ENCODE measurements at regions not wholly inside any gene's neighbourhood (a gene's known extent, or its start where the extent isn't known, plus 50 kb on each side); places are given as distances from the start of the nearest gene placed in this dataset.

DNA sequence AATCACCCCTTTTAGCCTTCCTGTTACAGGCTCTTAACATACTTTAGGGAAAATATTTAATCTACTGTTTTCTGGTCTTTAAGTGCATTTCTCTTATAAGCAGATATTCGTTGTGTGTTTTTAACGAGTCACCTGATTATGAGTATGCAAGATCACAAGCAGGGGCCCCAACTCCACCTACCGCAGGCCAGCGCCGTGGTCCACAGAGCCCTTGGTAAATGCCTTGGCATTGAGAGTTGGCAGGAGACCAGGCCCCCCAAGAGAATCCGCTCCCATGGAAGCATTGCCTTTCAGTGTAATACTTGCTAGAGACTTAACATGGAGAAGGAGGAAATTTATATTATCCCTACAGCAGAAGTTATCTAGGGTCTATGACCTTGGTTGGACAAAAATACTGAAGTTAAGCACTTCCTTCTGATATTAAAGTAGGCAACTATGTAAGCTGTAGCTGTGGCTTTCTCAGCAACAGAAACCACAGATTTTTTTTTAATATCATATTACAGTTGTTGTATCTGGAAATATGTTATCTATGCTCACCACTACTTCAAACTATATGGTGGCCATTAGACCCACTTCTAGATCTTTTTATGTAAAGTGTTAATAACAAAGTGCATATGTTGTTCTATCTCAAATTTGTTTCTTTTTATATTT, 241.8 kb upstream of the MGAT5 start:
- CTCF ChIA-PET: interaction anchor here (0.7 to 0.8 kb wide), 2 partner anchors 9 to 21 kb away, joined by 3 read pairs; no protein-coding TSS in a partner anchor

DNA sequence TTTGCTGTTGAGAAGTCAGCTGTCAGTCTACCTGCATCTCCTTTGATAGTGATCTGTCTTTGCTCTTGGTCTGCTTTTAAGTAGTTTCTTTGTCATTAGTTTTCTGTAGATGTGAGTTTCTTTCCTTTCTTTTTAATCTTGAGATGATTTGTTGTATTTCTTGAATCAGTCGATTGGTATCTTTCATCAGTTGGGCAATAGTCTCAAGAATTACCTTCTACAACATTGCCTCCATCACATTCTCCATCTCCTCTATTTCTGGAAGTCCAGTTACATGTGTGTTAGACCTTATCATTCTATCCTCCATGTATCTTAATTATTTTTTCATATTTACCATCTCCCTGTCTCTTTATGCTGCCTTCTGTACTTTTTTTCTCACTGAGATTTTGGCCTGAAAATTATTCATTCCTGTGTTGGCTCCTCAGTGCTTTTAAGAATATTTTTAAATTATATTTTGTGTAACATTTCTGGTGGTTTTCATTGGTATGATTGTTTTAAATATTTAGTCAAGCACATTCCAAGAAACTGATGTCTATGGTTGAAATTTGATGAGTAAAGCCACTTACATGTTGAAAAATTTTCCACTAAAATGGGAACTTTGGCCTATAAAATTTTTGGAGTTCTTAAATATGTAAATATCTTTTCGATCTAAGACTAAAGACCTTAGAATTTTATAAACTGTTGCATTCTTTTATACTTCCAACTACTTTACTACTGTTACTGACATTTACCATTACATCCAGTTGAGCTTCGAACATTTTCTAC, 239.5 kb upstream of the MGAT5 start:
- DNase-seq (ENCODE audit: low read depth, low spot score): peak; percentile 51
- CTCF ChIA-PET: no interaction called here
- H3K4me3 ChIP-seq (ENCODE audit: low read depth, low read length): no peak overlapping the region
- TF ChIP-seq, protein P1, sequence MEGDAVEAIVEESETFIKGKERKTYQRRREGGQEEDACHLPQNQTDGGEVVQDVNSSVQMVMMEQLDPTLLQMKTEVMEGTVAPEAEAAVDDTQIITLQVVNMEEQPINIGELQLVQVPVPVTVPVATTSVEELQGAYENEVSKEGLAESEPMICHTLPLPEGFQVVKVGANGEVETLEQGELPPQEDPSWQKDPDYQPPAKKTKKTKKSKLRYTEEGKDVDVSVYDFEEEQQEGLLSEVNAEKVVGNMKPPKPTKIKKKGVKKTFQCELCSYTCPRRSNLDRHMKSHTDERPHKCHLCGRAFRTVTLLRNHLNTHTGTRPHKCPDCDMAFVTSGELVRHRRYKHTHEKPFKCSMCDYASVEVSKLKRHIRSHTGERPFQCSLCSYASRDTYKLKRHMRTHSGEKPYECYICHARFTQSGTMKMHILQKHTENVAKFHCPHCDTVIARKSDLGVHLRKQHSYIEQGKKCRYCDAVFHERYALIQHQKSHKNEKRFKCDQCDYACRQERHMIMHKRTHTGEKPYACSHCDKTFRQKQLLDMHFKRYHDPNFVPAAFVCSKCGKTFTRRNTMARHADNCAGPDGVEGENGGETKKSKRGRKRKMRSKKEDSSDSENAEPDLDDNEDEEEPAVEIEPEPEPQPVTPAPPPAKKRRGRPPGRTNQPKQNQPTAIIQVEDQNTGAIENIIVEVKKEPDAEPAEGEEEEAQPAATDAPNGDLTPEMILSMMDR (IDR thresholded peaks at IDR 0.05; ENCODE audit: insufficient read depth, low read length, missing control alignments): no peak
- POLR2A ChIA-PET: no interaction called here

More for the DNA sequence above, 241.8 kb upstream of the MGAT5 start:
- DNase-seq (ENCODE audit: low read depth, low spot score): no peak
- TF ChIP-seq, protein P1 (IDR thresholded peaks at IDR 0.05; ENCODE audit: insufficient read depth, low read length, missing control alignments): no peak
- POLR2A ChIA-PET: no interaction called here
- no peak overlapping the region for H3K4me3 ChIP-seq (ENCODE audit: low read depth, low read length)

DNA sequence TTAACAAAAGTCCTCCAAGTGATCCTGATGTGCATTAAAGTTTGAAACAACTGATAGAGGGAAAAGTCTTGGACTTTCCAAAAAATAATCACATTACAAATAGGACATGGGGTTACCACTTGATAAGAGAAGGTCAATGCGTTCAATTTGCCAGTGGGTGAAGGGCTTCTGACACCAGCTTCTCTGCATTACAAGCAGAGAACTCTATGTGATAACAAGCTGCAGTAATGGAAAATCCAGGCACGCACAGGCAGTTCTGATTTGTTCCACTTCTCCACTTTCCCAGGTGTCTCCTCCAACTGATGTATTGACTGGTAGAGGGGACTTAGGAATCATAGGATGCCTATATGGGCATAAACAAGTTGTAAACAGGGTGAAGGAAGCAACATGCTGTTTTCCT, 234.0 kb upstream of the MGAT5 start:
- TF ChIP-seq, protein P1 (IDR thresholded peaks at IDR 0.05; ENCODE audit: insufficient read depth, low read length, missing control alignments): no peak
- ChIA-PET POLR2A (no interaction called here), CTCF (interaction anchor here (1.0 kb wide), 1 partner anchor 9 kb away, joined by 3 read pairs; no protein-coding TSS in a partner anchor)
- DNase-seq (ENCODE audit: low read depth, low spot score): no peak
- H3K4me3 ChIP-seq (ENCODE audit: low read depth, low read length): no peak overlapping the region

DNA sequence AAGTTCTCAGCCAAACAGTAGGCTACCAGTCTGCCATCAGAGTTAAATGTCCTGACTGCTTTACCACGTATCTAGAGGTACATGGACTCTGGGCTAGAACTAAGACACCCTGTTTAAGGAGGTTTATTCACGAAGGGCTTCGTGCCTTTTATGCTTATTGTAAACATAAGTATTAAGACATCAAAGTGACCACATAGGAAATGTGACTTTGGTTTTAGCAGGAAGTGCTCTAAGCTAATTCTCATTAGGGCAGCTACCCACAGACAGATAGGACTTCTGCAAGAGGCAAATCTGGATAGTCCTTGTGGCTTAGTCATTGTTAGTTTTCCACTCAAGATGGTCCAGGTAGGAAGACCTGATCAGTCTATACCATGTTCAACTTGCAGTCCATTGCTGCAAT, 233.3 kb upstream of the MGAT5 start:
- ChIA-PET CTCF (no interaction called here), POLR2A (no interaction called here)
- TF ChIP-seq, protein P1 (IDR thresholded peaks at IDR 0.05; ENCODE audit: insufficient read depth, low read length, missing control alignments): no peak

DNA sequence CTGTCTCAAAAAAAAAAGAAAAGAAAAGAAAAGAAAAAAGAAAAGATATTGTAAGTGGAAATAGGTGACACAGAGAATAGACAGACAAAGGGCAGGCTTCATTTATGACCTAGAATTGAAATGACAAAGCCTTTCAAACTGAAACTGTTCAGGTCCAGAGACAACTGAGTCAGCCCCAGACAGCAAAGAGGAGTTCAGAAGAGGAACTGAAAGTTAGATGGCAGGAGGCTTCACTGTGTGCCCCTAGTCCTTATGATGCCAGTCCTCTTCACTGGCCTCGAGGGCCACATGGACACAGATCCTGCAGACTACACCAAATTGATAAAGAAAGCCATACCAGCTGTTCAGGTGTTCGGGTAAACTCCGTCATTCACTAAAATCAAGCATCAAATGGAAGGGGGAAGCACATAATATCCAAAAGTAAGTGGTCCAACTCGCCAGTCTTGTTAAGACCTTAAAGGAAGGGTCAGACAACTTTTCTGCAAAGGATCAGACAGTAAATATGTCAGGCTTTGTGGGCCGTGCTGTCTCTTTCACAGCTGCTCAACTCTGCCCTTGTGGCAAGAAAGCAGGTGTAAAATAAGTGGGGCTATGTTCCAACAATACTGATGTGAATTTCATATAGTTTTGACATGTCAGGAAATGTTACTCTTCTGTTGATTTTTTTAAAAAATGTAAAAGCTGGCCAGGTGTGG, 231.9 kb upstream of the MGAT5 start:
- POLR2A ChIA-PET: no interaction called here
- no peak overlapping the region for H3K4me3 ChIP-seq (ENCODE audit: low read depth, low read length)
- DNase-seq (ENCODE audit: low read depth, low spot score): no peak
- TF ChIP-seq, protein P1 (IDR thresholded peaks at IDR 0.05; ENCODE audit: insufficient read depth, low read length, missing control alignments): no peak
- CTCF ChIA-PET: no interaction called here

More for the DNA sequence above, 233.3 kb upstream of the MGAT5 start:
- DNase-seq (ENCODE audit: low read depth, low spot score): no peak
- H3K4me3 ChIP-seq (ENCODE audit: low read depth, low read length): no peak overlapping the region

DNA sequence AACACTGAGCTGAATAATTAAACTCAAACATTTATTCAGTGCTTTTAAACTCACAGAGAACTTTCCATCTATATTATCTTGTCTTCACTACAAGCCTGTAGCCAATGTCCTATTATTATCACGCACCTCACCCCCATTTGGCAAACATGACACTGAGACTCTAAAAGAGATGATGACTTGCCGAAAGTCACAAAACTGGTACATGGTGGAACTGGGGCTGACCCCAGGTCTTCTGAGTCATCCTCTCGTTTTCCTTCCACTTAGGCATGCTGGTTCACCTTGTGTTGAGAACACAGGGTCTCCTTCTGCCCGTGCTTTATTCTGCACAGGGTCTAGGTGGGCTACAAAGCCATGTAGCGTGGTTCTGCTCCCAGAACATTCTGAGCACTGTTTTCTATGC, 230.0 kb upstream of the MGAT5 start:
- ChIA-PET POLR2A (no interaction called here), CTCF (no interaction called here)
- no peak for DNase-seq (ENCODE audit: low read depth, low spot score)
- TF ChIP-seq, protein P1 (IDR thresholded peaks at IDR 0.05; ENCODE audit: insufficient read depth, low read length, missing control alignments): no peak
- H3K4me3 ChIP-seq (ENCODE audit: low read depth, low read length): no peak overlapping the region

Data from AG04449 (cell line).